Prostate gland (tissue), 2 donors: ENCODE measurements at regions not wholly inside any gene's neighbourhood (a gene's known extent, or its start where the extent isn't known, plus 50 kb on each side); places are given as distances from the start of the nearest gene placed in this dataset.

Experiments used
- CTCF ChIP-seq, 4 experiments: fragments of 200-600 bp in 2 of 4; fragments of 450-650 bp in 2 of 4; sonication (generic) in 2 of 4; IDR thresholded peaks; 1 replicate in 3 of 4; 2 replicates in 1 of 4; pipeline ENCODE4 v1.5.1; 2016 to 2019; ENCODE audit warnings: antibody characterized with exemption in 4 of 4, mild to moderate bottlenecking in 2 of 4, moderate library complexity in 2 of 4
- POLR2A ChIP-seq: fragments of 450-650 bp; IDR thresholded peaks from one replicate; pipeline ENCODE4 v1.6.1; 2016; ENCODE audit warnings: antibody characterized with exemption, mild to moderate bottlenecking

GRCh38 chr5:144788046-144788445, 617.4 kb downstream of the KCTD16 start:
- TF ChIP-seq POLR2A (no peak), CTCF (IDR thresholded peaks at IDR 0.05) (no peak)
